HG03139 (cell line): ENCODE measurements at regions not wholly inside any gene's neighbourhood (a gene's known extent, or its start where the extent isn't known, plus 50 kb on each side); places are given as distances from the start of the nearest gene placed in this dataset.

ENCODE experiments used
- ATAC-seq: cut with Tn5 transposase; IDR thresholded peaks from one replicate; pipeline ENCODE4 v1.9.1; 2021; ENCODE audit not compliant: unreplicated experiment

- ATAC-seq = no peak
Measured at GRCh38 chr4:171759274-171759673, 53.9 kb upstream of the GALNTL6 start.

- ATAC-seq = no peak
Measured at GRCh38 chr4:171751538-171751937, 61.7 kb upstream of the GALNTL6 start.

- no peak for ATAC-seq
Measured at GRCh38 chr4:171746418-171746817, 66.8 kb upstream of the GALNTL6 start.

GRCh38 chr4:171742436-171742835 lies 70.8 kb upstream of the GALNTL6 start:
- ATAC-seq = no peak

GRCh38 chr4:171727185-171727584 lies 86.0 kb upstream of the GALNTL6 start:
- no peak for ATAC-seq

GRCh38 chr4:171721937-171722336 lies 91.3 kb upstream of the GALNTL6 start:
- no peak for ATAC-seq

- ATAC-seq = no peak
Measured at GRCh38 chr4:171719691-171720090, 93.5 kb upstream of the GALNTL6 start.

- no peak for ATAC-seq
Measured at GRCh38 chr4:171718665-171719064, 94.5 kb upstream of the GALNTL6 start.

- no peak for ATAC-seq
Measured at GRCh38 chr4:171718069-171718468, 95.1 kb upstream of the GALNTL6 start.

- no peak for ATAC-seq
Measured at GRCh38 chr4:171717231-171717741, 95.9 kb upstream of the GALNTL6 start.

GRCh38 chr4:171715973-171716372 lies 97.2 kb upstream of the GALNTL6 start:
- no peak for ATAC-seq

- no peak for ATAC-seq
Measured at GRCh38 chr4:171714791-171715454, 98.3 kb upstream of the GALNTL6 start.

- no peak for ATAC-seq
Measured at GRCh38 chr4:171710743-171711142, 102.5 kb upstream of the GALNTL6 start.

- ATAC-seq = peak; percentile 98
Measured at GRCh38 chr4:171676555-171677215, 136.5 kb upstream of the GALNTL6 start.

GRCh38 chr4:171674781-171675180 lies 138.4 kb upstream of the GALNTL6 start:
- no peak for ATAC-seq

GRCh38 chr4:171668403-171668802 lies 144.8 kb upstream of the GALNTL6 start:
- ATAC-seq = no peak

GRCh38 chr4:171667906-171668305 lies 145.3 kb upstream of the GALNTL6 start:
- ATAC-seq = no peak

- ATAC-seq = no peak
Measured at GRCh38 chr4:171651071-171651470, 162.1 kb upstream of the GALNTL6 start.

- peak; percentile 74 for ATAC-seq
Measured at GRCh38 chr4:171650543-171650942, 162.7 kb upstream of the GALNTL6 start.

- ATAC-seq = no peak
Measured at GRCh38 chr4:171648926-171649325, 164.3 kb upstream of the GALNTL6 start.

- no peak for ATAC-seq
Measured at GRCh38 chr4:171646984-171647383, 166.2 kb upstream of the GALNTL6 start.

GRCh38 chr4:171644430-171645057 lies 168.7 kb upstream of the GALNTL6 start:
- ATAC-seq = peak; percentile 88
